Activated naive CD4-positive, alpha-beta T cell treated with anti-CD3 and anti-CD28 coated beads for 36 hours (primary cell): ENCODE measurements at regions not wholly inside any gene's neighbourhood (a gene's known extent, or its start where the extent isn't known, plus 50 kb on each side); places are given as distances from the start of the nearest gene placed in this dataset.
"Not testable (repeated sequence)": the region's sequence is repeated elsewhere in the genome, so short reads cannot be mapped to it uniquely, and the experiment has no call there.

Experiments used
- CTCF ChIA-PET: fragments of 350-600 bp; sonication (Branson Sonifier 250); formaldehyde crosslinking; loops from one replicate; lab custom pipeline; 2021; ENCODE audit warnings: antibody characterized with exemption; lab: Charles Lee
- DNase-seq: peaks from one replicate; pipeline ENCODE4 v3.0.0-alpha.2; 2020
- H3K27ac Mint-ChIP-seq: one replicate; pipeline ENCODE4 v1.8.0; 2021; ENCODE audit warnings: mild to moderate bottlenecking, mixed read lengths
- H3K27me3 Mint-ChIP-seq: one replicate; pipeline ENCODE4 v1.8.0; 2021; ENCODE audit warnings: low read depth, mixed read lengths
- H3K36me3 Mint-ChIP-seq: one replicate; pipeline ENCODE4 v1.8.0; 2021; ENCODE audit warnings: low read depth, mixed read lengths
- H3K4me1 Mint-ChIP-seq: one replicate; pipeline ENCODE4 v1.8.0; 2021; ENCODE audit warnings: low read depth, mixed read lengths
- H3K4me3 Mint-ChIP-seq: one replicate; pipeline ENCODE4 v1.8.0; 2021; ENCODE audit warnings: mild to moderate bottlenecking, moderate library complexity, mixed read lengths
- H3K9me3 Mint-ChIP-seq: one replicate; pipeline ENCODE4 v1.8.0; 2021; ENCODE audit warnings: mixed read lengths
- intact Hi-C: fragments of 100-400 bp; cut with micrococcal nuclease; formaldehyde crosslinking; loops from one replicate; pipeline ENCODE4 v1.15.1; 2023

- Mint-ChIP-seq H3K4me3 (no peak overlapping the region), H3K9me3 (peaks cover 9% of the 10 kb centered on the region), H3K36me3 (peaks cover 2% of the 10 kb centered on the region), H3K27ac (no peak overlapping the region), H3K4me1 (peaks cover 9% of the 10 kb centered on the region), H3K27me3 (no peaks in the 10 kb centered on the region)
- DNase-seq: no peak
- CTCF ChIA-PET: interaction anchor here (0.7 kb wide), 1 partner anchor 211 kb away, joined by 3 read pairs; no protein-coding TSS in a partner anchor
- intact Hi-C loops: no loop called here
Observed at GRCh38 chr15:58378241-58379085, 53.3 kb upstream of the LIPC start.

- H3K36me3 Mint-ChIP-seq, intact Hi-C loops, DNase-seq, H3K9me3 Mint-ChIP-seq, H3K27ac Mint-ChIP-seq, H3K27me3 Mint-ChIP-seq, H3K4me3 Mint-ChIP-seq, CTCF ChIA-PET: not testable (repeated sequence)
- H3K4me1 Mint-ChIP-seq: peaks cover 18% of the 10 kb centered on the region
Observed at GRCh38 chr15:58379454-58379853, 52.3 kb upstream of the LIPC start.

GRCh38 chr15:58380280-58380945 is 51.4 kb upstream of the LIPC start:
- Mint-ChIP-seq H3K27ac (no peak overlapping the region), H3K36me3 (peaks cover 2% of the 10 kb centered on the region), H3K9me3 (peaks cover 9% of the 10 kb centered on the region), H3K4me3 (no peak overlapping the region), H3K27me3 (no peaks in the 10 kb centered on the region), H3K4me1 (peaks cover 23% of the 10 kb centered on the region)
- CTCF ChIA-PET: interaction anchor here (0.8 kb wide), 1 partner anchor 22 kb away, joined by 4 read pairs; no protein-coding TSS in a partner anchor
- no peak for DNase-seq
- intact Hi-C loops: no loop called here

DNA sequence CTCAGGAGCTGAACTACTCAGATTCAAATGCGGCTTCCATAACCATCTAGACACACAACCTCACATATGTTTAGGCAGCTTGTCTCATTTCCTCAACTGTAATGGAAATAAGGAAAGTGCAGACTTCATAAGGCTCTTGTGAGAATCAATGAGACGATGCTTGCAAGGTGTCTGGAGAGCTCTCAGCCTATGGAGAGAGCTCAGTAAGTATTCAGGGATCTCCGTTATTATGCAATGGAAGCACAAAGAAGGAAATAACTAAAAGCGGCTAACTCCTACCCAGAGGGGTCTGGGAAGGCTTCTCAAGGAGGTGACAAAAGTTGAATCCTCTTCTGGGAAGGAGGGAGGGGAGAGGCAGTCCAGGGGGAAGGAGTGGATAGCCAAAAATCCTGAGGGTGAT is 50.1 kb upstream of the LIPC start:
- DNase-seq: no peak

More for the DNA sequence above, 50.1 kb upstream of the LIPC start:
- H3K4me3 Mint-ChIP-seq: no peak overlapping the region
- no peak overlapping the region for H3K27ac Mint-ChIP-seq
- intact Hi-C loops: no loop called here
- peaks cover 9% of the 10 kb centered on the region for H3K9me3 Mint-ChIP-seq
- H3K27me3 Mint-ChIP-seq: no peaks in the 10 kb centered on the region
- H3K36me3 Mint-ChIP-seq: peaks cover 2% of the 10 kb centered on the region
- CTCF ChIA-PET: interaction anchor here (0.5 kb wide), 1 partner anchor 505 kb away, joined by 3 read pairs; no protein-coding TSS in a partner anchor
- H3K4me1 Mint-ChIP-seq: peaks cover 23% of the 10 kb centered on the region
